HEK293T (cell line): ENCODE measurements at regions not wholly inside any gene's neighbourhood (a gene's known extent, or its start where the extent isn't known, plus 50 kb on each side); places are given as distances from the start of the nearest gene placed in this dataset.

Experiments
- BHLHE40 ChIP-seq: fragments of 450-650 bp; IDR thresholded peaks from 2 replicates; pipeline ENCODE4 v1.6.1; 2016; ENCODE audit warnings: mild to moderate bottlenecking, moderate library complexity, borderline replicate concordance
- CTBP1 ChIP-seq: fragments of 450-650 bp; IDR thresholded peaks from 2 replicates; pipeline ENCODE4 v1.6.1; 2016; ENCODE audit warnings: borderline replicate concordance
- FOXK2 ChIP-seq: fragments of 450-650 bp; IDR thresholded peaks from 2 replicates; pipeline ENCODE4 v1.6.1; 2016; ENCODE audit warnings: mild to moderate bottlenecking
- L3MBTL2 ChIP-seq: fragments of 450-650 bp; conservative IDR thresholded peaks from 2 replicates; pipeline ENCODE4 v1.6.1; 2016; ENCODE audit warnings: mild to moderate bottlenecking
- PKNOX1 ChIP-seq: fragments of 450-650 bp; IDR thresholded peaks from 2 replicates; pipeline ENCODE4 v1.6.1; 2016
- SUZ12 ChIP-seq: fragments of 450-650 bp; IDR thresholded peaks from 2 replicates; pipeline ENCODE4 v1.6.1; 2016; ENCODE audit warnings: mild to moderate bottlenecking

- no peak for TF ChIP-seq FOXK2
- no peak for TF ChIP-seq SUZ12
- no peak for TF ChIP-seq CTBP1
- no peak for TF ChIP-seq PKNOX1
- no peak for TF ChIP-seq BHLHE40
- no peak for TF ChIP-seq L3MBTL2
Measured at GRCh38 chr14:44211718-44212117, 295.4 kb downstream of the FSCB start.
